ENCODE measurements at regions not wholly inside any gene's neighbourhood (a gene's known extent, or its start where the extent isn't known, plus 50 kb on each side); places are given as distances from the start of the nearest gene placed in this dataset.
"Not testable (repeated sequence)": the region's sequence is repeated elsewhere in the genome, so short reads cannot be mapped to it uniquely, and the experiment has no call there.

GRCh38 chr16:6714510-6714909 lies 618.1 kb upstream of the RBFOX1 start:
- in situ Hi-C loops (cut with HindIII; ENCODE audit: low sequenced_read_pairs): no loop called here
- no peak for DNase-seq (ENCODE audit: low spot score)

GRCh38 chr16:6709736-6710135 lies 622.9 kb upstream of the RBFOX1 start:
- in situ Hi-C loops (cut with HindIII; ENCODE audit: low sequenced_read_pairs): no loop called here
- peak; percentile 99 for DNase-seq (ENCODE audit: low spot score)

DNA sequence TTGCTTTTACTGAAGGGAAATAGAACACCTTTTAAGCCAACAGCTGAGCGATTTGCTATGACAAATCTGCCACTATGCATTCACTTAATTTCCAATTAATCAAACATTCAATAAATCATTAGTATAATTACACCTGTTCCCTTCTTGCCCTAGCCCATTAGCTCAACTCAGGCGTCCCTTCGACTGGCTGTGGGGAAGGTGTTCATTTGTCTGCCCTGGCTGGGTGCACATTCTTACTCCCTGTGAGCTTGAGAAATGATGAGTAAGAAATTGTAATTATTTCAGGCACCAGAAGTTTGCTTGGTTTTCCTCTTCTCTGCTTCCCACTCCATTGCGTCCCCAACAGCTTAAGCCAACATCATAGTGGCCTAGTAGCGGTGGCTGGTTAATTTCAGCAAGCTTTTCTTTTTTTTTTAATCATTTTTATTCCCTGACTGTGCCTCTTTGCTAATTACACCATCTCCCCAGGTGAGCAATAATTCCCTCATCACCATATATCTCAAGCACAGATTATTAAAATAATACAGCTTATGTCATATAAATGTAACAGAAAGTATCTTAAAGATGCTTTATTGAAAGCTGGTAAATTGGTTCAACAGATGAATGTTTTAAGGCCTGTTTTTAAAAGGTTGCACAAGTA lies 623.9 kb upstream of the RBFOX1 start:
- in situ Hi-C loops (cut with HindIII; ENCODE audit: low sequenced_read_pairs): no loop called here
- DNase-seq (ENCODE audit: low spot score): no peak

GRCh38 chr16:6704306-6704930 lies 628.2 kb upstream of the RBFOX1 start:
- in situ Hi-C loops (cut with HindIII; ENCODE audit: low sequenced_read_pairs): no loop called here
- peak; percentile 42 for DNase-seq (ENCODE audit: low spot score)

DNA sequence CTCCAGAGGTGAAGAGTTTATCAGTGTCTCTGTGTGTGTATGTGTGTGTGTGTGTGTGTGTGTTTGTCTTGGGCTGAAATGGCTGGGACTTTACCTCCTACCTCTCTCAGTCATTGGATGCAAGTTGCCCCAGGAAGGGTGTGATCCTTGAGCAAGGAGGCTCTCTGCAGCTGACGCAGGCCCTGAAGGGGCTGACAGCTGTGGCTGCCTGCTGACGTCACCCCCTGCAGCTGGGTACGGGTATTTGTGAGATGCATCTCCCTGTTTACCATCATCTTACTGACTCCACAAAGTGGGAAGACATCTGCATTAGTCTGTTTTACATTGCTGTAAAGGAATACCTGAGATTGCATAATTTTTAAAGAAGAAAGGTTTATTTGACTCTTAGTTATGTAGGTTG lies 631.5 kb upstream of the RBFOX1 start:
- no peak for DNase-seq (ENCODE audit: low spot score)
- in situ Hi-C loops (cut with HindIII; ENCODE audit: low sequenced_read_pairs): no loop called here

DNA sequence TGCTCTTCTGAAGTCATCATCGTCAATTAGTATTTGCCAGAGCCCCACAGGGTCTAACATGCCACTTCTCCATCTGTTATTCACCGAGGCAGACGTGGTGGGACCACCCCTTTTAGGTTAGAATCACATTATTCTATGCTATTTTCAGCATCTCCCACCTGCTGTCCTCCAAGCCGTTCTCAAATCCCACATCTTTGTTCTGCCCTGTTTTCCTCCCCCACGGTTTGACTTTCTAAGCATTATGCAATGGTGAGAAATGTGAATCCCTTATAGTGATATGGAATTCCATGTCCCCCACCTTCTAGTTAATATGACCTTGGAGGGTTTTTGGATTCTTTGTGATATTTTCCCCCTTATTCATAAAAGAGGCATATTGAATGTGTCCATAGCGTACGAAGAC lies 634.1 kb upstream of the RBFOX1 start:
- DNase-seq (ENCODE audit: low spot score): no peak
- in situ Hi-C loops (cut with HindIII; ENCODE audit: low sequenced_read_pairs): no loop called here

DNA sequence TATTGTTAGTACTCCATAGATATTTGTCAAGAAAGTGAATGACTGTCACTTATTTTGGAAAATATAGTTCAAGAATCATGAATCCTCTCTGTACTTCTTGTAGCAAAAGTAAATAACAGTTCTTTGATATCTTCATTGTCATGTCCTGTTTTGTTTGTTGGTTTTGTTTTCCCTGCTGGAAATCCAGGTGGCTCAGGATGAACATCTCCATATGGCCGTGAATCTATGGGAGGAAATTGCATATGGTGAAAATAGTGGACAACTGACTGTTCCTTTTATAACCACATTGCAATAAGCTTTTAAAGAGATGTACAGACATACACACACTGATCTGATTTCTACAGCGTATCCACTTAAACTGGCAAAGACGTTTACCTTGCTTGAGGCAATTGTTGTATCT lies 637.0 kb upstream of the RBFOX1 start:
- peak; percentile 64 for DNase-seq (ENCODE audit: low spot score)
- in situ Hi-C loops (cut with HindIII; ENCODE audit: low sequenced_read_pairs): no loop called here

GRCh38 chr16:6694636-6695035 lies 638.0 kb upstream of the RBFOX1 start:
- in situ Hi-C loops (cut with HindIII; ENCODE audit: low sequenced_read_pairs): no loop called here
- no peak for DNase-seq (ENCODE audit: low spot score)

GRCh38 chr16:6693418-6693817 lies 639.2 kb upstream of the RBFOX1 start:
- DNase-seq (ENCODE audit: low spot score); in situ Hi-C loops (cut with HindIII; ENCODE audit: low sequenced_read_pairs): not testable (repeated sequence)

DNA sequence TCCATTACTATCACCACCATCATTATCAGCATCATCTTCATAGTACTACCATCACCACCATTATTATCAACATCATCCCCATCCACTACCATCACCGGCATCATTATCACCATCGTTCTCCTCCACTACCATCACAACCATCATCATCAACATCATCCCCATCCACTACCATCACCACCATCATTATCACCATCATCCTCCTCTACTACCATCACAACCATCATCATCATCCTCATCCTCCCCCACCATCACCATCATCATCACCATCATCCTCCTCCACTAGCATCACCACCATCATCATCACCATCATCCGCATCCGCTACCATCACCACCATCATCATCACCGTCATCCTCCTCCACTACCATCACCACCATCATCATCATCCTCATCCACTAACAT lies 639.8 kb upstream of the RBFOX1 start:
- in situ Hi-C loops (cut with HindIII; ENCODE audit: low sequenced_read_pairs): no loop called here
- no peak for DNase-seq (ENCODE audit: low spot score)

GRCh38 chr16:6690741-6691140 lies 641.9 kb upstream of the RBFOX1 start:
- in situ Hi-C loops (cut with HindIII; ENCODE audit: low sequenced_read_pairs): no loop called here

DNA sequence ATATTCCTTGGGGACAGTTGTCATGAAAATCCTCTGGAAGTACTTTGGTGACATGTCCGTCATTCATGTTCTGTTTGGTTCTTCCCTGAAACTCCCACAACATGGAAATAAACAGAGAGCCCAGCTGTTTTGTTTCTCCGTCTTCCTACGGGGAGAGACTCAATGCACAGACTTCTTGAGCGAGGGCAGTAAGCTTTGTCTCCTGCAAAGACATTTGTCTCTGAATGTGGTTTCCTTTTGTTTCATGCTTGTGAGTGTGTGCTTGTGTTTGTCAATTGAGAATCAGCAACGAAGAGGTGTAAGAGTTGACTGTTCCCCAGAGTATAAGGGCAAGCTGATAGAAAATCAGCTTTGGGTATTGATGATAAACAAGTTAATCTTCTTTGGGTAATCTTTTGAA lies 643.0 kb upstream of the RBFOX1 start:
- in situ Hi-C loops (cut with HindIII; ENCODE audit: low sequenced_read_pairs): no loop called here
- DNase-seq (ENCODE audit: low spot score): no peak

More at GRCh38 chr16:6690741-6691140, 641.9 kb upstream of the RBFOX1 start:
- DNase-seq (ENCODE audit: low spot score): peak; percentile 84

GRCh38 chr16:6687593-6687992 lies 645.1 kb upstream of the RBFOX1 start:
- no peak for DNase-seq (ENCODE audit: low spot score)
- in situ Hi-C loops (cut with HindIII; ENCODE audit: low sequenced_read_pairs): no loop called here

DNA sequence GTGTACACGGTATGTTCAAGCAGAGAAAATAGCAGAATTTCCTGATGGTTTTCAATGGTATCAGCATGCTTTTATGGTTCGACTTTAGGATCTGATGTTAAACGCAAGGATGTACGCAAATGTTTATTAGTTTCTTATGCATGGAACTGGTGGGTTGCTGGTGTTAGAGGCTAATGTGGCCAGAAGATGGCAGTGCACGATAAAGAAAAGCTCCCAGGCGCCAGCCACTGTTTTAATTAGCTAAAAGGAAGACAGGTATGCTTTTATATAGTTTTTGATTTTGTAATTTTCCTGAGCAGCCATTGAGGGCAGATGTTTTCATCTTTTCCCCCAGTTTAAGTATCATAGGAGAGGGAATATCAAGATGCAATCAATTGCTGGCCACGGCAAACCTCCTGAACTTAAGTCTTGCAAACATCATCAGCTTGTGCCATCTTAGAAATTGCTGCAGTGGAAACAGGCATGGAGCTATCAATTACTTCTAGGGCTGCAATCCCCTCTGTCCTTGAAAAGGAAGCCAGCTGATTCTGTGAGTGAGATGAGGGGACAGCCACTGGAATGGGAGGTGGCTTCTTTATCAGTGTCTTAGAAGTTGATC lies 648.5 kb upstream of the RBFOX1 start:
- peak; percentile 89 for DNase-seq (ENCODE audit: low spot score)
- in situ Hi-C loops (cut with HindIII; ENCODE audit: low sequenced_read_pairs): no loop called here

- in situ Hi-C loops (cut with HindIII; ENCODE audit: low sequenced_read_pairs): no loop called here
- peak; percentile 47 for DNase-seq (ENCODE audit: low spot score)
Measured at GRCh38 chr16:6682142-6682811, 650.4 kb upstream of the RBFOX1 start.

DNA sequence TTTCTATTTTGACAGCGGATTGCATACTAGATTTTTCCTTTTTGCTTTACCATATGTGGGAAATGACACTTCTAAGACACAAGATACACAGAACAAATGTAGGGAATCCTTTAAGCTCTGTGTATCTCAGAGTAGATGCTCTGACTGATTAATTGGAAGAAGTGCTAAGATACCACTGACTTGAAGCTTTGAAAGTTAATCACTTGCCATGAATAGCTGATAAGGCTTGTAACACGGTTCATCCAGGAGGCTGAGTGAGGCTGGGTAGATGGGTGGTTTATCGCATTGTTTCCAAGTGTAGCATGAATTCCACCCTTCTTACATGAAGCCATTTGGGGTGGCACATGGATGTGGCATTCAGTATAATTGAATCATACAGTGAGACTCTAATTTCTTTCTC lies 654.1 kb upstream of the RBFOX1 start:
- no peak for DNase-seq (ENCODE audit: low spot score)
- in situ Hi-C loops (cut with HindIII; ENCODE audit: low sequenced_read_pairs): no loop called here

DNA sequence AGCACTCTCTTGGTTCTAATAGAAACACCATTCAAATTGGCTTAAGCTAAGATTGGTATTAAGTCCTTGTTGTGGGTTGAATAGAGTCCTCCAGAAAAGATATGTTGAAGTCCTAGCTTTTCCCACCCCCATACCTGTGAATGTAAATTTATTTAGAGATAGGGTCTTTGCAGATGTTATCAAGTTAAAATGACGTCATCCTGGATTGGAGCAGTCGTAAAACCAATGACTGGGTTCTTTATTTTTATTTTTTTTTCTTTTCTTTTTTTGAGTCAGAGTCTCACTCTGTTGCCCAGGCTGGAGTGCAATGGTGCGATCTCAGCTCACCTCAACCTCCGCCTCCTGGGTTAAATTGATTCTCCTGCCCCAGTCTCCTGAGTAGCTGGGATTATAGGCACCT lies 658.6 kb upstream of the RBFOX1 start:
- in situ Hi-C loops (cut with HindIII; ENCODE audit: low sequenced_read_pairs): no loop called here
- DNase-seq (ENCODE audit: low spot score): no peak

DNA sequence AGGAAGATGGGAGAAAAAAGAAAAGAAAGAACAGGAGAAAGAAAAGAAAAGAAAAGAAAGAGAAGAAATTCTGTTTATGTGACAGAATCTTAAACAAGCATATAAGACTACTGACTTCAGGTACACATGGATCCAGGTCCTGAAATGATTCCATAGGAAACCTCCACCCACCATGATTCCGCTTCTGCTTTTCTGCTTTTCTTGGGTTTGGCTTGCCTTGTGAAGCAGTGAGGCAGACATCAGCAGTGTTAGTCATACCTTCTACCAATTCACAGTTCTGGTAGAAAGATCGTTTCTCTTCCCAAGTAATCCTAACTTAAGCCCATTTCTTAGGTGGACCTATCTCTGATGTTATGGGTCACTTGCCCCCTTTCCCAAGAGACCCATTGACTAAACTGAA lies 660.1 kb upstream of the RBFOX1 start:
- DNase-seq (ENCODE audit: low spot score): no peak
- in situ Hi-C loops (cut with HindIII; ENCODE audit: low sequenced_read_pairs): no loop called here

GRCh38 chr16:6667393-6667792 lies 665.3 kb upstream of the RBFOX1 start:
- DNase-seq (ENCODE audit: low spot score): no peak
- in situ Hi-C loops (cut with HindIII; ENCODE audit: low sequenced_read_pairs): no loop called here

GRCh38 chr16:6665126-6665525 lies 667.5 kb upstream of the RBFOX1 start:
- DNase-seq (ENCODE audit: low spot score): no peak
- in situ Hi-C loops (cut with HindIII; ENCODE audit: low sequenced_read_pairs): no loop called here

Measured in G401 (cell line).